GM19035 (cell line): ENCODE measurements at regions not wholly inside any gene's neighbourhood (a gene's known extent, or its start where the extent isn't known, plus 50 kb on each side); places are given as distances from the start of the nearest gene placed in this dataset.
"Not testable (repeated sequence)": the region's sequence is repeated elsewhere in the genome, so short reads cannot be mapped to it uniquely, and the experiment has no call there.

Source experiments
- ATAC-seq: cut with Tn5 transposase; IDR thresholded peaks from one replicate; pipeline ENCODE4 v1.9.1; 2021; ENCODE audit not compliant: unreplicated experiment

DNA sequence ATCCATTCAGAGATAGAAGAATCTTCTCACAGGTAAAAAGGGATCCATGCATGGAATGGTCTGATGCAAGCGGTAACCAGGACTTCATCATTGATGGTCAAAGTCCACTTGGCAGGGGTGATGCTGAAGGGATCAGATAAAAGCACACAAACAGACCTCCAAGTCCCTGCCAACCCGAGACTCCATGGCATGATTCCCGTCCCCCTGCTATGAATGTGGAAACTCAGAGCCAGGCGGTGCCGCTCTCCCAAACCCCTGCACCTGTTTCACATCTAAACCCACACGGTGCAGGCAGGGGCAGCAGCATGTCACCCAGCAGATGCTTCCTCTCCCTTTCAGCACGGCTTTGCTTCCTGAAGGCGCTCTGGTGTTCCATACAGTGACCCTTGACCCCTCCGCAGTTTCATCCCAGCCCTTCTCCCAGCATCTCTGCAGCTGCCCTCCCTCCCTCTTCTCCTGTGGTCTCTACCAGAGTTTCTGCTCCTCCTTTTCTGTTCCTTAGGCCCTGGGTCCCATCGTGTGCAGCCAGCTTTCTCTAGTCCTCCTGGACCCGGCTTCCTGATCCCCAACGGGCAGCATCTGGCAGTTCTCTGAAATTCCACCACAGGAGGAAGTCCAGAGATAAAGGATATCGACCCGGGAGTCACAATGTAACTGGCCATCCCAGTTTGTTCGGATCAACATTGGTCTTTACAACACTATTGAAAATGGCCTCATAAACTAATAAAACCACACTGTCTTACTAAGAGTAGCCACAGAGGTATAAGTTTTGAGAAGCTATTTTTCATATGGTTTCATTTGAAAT lies 235.0 kb downstream of the TTLL2 start:
- ATAC-seq, result no peak

DNA sequence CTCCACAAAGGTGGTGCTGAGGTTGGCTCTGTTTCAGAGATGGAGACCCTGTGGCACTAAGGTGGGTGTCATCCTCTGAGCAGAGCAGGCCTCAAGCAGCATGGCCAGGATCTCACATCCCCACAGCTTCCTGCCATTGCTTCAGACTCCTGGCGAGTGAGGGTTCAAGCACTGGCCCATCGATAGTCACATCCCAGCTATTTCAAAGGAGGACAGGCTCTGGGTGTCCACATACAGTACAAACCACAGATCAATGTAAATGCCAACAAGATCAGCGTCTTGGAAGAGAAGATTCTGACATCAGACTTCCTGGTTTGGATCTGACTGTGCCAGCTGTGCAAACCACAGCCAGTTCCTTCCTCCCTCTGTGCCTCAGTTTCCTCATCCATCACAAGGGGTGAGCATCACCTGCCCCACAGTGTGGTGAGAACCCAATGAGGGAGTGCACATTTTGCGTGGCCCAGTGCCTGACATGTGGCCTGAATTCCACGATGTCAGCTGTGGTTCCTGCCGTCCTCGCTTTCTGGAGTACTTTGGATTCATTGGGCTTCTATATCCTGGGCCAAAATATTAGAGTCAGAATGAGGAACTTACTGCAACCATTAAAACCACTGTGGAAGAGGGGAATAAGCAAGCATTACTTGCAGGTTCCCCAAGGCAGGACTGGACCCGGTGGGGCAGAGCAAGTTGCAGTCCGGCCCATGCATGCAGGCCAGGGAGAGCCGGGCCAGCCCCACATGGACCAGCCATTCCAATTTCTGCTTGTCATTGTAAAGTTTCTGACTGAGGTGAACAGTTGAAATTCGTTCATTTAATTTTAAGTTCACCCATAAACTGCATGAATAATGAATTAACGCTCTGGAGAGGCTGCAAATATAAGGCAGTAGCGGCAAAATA lies 236.0 kb downstream of the TTLL2 start:
- no peak for ATAC-seq

DNA sequence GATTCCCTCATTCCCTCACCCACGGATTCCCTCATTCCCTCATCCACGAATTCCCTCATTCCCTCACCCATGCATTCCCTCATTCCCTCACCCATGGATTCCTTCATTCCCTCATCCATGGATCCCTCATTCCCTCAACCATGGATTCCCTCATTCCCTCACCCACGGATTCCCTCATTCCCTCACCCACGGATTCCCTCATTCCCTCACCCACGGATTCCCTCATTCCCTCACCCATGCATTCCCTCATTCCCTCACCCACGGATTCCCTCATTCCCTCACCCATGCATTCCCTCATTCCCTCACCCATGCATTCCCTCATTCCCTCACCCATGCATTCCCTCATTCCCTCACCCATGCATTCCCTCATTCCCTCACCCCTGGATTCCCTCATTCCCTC lies 238.0 kb downstream of the TTLL2 start:
- not testable (repeated sequence) for ATAC-seq

DNA sequence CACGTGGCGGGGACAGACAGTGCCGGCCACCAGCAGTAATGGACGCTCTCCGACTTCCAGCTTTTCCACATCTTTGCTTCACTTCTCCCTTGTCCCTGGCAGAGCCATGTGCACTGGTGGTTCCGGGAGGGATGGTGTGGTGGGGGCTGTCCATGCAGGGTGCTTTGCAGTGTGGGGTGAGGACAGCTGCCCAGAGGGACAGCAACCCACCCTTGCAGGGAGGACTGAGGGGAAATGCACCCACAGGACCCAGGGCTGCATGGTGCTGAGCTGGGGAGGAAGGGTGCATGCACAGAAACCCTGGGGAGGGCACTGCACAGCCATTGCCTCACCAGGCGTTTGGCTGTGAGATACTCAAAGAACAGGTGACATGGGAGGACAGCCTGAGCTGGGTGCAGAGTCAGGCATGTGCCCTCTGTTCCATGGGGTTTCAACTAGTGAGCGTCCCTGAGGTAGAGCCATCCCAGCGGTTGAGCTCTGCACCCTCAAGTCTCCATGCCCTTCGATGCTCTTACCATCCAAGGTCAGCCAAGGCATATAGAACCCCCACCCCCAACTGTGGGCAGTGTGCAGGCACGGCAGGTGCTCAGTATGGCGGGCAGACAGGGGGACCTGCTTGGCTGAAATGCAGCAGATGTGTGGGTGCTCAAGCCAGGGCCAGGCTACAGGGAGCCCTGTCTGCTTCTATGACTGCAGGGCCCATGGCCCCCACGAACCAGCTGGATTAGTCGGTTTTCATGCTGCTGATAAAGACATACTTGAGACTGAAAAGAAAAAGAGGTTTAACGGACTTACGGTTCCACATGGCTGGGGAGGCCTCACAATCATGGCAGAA lies 239.7 kb downstream of the TTLL2 start:
- ATAC-seq, result no peak

DNA sequence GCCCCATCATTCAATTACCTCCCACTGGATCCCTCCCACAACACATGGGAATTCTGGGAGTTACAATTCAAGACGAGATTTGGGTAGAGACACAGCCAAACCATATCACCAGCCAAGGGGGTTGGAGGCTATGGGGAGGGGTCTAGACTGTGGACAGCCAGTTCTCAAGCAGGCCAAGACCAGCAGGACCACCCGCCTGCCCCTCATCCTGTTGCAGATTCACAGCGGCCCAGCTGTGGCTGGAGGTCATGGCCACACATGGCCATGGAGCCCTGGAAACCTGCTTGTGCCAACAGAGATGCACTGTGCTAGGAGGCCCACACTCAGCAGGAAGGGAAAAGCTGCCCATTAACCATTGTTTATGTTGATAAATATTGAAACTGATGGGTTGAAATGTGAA lies 240.5 kb downstream of the TTLL2 start:
- no peak for ATAC-seq

DNA sequence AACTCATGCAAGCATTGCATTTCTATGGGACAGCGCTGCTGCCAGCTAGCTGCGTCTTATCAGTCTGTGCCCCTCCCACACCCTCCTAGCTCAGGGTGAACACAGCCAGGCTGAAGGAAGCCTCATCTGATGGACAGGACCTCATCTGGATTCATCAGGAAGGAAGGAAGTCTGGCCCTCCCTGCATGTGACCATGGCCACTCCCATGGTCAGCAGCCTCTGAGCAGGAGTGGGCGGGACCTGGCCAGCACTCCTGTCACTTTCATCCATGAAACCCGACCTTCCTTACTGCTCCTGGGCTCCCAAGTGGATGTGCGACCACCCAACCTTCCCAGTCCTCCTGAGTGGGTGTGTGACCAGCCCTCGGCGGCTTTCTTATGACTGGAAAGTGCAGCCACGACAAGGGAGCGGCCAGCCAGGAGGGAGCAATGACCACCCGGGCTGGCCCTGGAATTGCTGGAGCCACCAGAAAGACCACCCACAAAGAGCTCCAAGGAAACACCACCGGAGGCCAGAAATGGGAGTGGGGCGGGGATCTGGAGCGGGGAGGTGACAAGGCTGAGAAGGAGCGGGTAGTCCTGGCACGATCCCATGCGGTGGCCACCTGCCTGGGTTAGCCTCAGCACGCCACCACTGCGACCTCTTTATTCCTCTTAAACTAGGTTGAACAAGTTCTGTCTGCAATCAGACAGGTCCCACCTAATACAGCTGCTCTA lies 241.2 kb downstream of the TTLL2 start:
- no peak for ATAC-seq

DNA sequence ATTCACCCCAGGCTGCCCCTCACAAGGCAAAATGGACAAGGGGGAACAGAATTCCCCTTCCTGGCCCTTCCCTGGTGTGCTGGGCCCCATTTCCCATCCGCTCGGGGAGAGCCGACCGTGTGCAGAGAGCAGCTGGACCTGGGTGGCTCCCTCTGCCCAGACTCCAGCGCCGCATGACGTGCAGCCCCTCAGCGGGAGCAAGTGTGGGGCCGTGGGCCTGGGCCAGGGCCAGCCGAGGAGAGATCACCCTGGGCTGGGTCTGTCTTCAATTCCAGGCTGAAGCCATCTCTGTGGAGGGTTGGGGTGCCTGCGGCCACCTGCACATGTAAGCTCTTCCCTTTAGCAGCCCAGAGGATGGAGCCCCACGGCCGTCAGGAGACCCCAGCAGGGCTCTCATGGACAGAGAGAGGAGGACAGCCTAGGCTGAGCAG lies 241.8 kb downstream of the TTLL2 start:
- ATAC-seq, result no peak

DNA sequence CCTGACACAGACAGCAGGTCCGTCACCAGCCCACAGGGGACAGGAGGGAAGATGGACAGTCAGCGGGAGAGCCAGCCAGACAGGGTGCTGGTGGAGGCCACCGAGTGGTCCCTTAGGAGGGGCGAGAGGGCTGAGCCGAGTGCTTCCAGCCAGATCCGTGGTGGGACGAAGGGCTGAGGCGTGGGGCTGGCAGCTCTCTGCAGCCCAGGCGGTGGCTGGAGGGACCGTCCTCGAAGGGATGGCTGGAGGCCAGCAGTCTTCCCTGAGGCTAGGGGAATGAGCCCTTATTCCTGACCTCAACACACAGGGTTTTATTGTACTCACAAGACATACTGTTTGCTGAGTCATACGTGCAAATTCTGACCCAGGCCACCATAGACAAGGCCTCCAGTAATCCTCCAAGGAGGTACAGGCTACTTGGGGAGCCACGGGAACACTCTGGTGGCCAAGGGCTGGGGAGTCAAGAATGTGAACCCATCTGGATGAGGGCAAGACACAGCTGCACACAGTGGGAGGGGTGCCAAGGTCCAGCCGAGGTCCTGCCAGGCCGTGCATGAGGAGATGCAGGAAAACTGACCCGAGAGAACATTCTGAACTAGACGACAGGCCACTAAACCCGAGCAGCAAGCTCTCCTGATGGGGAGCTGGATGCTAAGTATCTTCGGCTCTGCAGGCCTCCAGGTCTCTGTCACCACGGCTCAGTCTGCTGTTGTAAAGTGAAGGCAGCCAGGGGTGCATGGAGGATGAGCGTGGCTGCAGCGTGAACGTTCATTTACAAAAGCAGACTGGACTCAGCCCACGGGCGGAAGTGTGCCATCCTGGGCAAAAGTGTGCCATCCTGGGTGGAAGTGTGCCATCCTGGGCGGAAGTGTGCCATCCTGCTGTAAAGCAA lies 242.5 kb downstream of the TTLL2 start:
- ATAC-seq, result no peak

DNA sequence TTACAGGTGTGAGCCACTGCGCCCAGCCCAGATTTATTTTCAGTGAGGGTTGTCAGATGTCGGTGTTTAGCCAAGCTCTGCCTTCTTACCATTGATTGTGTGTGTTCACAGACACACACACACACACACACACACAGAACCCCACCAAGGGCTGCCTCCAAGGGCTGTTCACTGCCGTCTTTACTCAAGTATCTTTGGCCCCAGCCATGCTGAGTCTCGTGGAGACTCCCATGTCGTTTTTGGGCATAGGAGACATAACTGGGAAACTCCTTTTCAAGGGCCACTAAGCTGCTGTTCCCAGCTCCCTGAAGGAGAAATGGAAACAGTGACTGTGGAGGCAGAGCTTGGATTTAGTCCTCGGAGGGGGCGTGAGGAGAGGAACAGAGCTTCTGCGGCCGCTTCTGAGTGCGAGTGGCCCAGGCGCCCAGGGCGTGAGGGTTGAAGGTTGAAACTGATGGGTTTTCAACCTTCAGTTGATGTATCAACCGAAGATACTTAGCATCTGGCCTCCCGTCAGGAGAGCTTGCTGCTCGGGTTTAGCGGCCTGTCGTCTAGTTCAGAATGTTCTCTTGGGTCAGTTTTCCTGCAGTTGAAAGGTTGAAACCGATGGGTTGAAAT lies 243.6 kb downstream of the TTLL2 start:
- no peak for ATAC-seq

DNA sequence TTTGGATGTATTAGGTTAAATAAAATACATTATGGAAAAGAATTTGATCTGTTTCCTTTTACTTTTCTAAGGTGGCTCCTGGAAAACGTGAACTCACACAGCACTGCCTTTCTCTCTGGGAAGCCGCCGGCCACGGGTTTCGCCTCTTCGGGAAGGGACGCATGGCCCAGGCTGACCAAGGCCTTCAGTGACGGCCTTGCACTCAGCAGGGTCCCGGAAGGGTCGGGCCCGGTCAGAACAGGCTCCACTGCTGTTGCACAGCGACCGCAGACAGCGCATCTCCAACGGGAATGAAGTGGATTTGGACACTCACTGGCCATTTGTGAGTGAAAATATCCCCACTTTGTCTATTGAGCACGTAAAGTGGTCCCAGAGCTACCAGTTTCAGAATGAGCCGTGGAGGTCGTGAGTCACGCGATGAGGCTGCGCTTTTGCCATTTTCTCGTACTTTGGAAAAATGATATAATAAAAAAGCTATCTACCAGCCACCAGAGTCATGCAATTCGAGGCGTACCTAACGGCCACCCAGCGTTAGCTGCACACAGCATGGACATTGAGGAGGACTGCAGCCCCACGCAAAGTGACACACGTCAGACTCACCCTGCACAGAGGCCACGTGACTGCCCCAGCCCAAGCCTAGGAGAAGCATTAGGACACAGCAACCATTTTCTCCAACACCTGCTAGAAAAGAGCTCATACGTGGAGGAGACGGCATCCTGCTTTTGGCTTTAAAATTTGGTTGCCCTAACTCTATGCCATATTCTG lies 244.3 kb downstream of the TTLL2 start:
- no peak for ATAC-seq

DNA sequence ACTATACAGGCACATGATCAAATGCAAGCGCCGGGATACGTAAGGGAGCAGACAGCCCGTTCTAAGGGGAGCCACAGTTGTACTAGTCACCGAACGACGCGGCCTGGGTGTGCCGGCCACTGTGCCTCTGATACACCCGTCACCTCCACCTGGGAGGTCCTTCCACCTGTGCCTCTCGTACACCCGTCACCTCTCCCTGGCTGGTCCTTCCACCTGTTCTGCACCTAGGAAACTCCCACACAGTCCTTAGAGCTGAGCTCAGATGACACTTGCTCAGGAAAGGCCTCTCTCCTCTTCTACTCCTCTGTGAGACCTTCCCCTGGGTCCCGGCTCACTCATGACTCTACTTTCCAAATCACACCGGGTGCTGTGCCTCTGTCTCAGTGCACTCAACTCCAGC lies 245.0 kb downstream of the TTLL2 start:
- no peak for ATAC-seq

DNA sequence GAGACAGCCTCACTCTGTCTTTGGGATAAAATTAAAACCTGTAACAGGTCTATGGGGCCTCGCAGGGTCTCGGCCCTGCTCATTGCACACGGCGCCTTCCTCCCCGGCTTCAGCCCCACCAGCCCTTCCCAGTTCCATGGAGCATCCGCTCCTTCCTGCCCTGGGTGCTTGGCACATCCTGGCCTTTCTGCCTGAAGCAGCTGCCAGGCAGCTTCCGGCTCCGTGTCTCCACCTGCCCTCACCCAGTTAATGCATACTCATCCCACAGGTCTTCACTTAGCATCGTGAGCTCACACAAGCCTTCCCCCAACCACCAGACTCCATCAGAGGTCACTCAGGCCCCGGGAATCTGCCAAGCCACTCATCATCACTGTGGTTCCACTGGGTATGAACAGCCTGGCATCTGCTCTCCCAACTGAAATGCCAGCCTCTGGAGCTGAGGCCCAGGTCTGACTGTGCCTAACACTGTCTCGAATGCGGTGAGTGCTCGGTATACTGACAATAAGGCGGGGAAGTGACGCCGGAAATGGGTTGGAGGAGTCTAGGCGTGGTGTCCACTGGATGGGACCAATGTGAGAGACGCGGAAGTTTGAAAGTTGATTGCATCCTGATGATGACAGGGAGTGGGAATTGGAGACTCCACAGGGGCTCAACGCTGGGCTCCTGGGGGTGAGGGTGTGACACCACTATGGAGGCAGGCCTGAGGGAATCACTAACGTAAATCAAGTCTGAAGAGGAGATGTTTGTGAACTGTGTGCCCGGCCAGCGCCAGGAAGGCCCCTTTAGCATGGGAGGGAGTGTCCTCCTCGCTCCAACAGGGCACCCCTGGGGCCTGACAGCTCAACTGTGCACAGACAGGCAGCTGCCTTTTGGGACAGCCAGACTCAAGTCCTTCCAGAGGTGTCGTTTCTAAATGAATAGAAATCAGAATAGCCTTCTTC lies 245.8 kb downstream of the TTLL2 start:
- no peak for ATAC-seq

DNA sequence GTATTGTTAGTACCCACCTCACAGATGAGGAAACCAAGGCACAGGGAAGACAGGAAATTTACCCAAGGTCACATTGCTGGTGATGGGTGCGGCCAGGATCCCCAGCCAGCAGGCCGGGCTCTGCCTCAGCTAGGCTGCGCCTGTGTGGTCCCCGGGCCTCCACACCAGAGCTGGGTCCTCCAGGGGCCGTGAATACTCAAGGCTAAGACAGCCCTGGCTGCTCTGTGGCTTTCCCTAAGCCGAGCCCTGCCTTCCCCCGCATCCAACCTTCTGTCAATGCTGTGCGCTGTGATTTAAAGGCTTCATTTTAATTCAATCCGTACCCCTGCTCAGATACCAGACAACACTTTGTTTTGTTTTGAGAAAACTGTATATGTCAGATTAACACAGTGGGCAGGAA lies 246.7 kb downstream of the TTLL2 start:
- ATAC-seq, result no peak

DNA sequence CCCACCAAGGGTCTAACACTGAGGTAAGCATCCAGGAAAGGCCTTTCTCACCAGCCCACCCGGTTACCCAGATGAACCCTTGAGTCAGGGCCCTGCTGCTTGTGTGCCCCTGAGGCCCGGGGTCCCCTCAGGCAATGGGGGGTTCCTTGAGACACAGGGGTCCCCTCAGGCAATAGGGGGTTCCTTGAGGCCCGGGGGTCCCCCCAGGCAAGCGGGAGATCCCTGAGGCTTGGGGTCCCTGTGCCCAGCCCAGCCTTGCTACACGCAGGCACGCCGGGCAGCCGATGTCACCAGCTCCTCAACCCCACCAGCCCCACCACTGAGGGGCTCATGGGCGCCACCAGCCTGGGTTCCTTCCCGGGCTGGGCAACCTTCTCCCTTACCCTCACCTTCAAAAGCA lies 247.2 kb downstream of the TTLL2 start:
- no peak for ATAC-seq

DNA sequence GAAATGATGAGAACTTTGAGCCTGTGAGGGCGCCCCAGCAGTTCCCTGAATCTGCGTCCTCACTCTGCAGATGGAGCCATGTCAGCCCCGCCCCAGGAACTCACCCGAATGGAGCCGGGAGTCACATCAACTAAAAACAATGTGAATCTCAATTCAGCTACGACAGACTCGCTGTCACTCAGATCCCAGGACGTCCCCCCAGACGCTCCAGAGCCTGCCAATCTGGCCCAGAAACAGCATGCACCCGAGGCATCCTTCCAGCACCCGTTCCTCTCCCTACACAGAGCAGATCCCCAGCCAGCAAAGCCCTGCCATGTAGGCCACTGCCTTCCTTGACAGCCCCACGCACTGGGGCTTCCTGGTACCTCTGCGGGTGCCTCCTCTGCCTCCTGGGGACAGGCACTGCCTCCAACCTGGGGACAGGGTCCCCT lies 248.0 kb downstream of the TTLL2 start:
- no peak for ATAC-seq

DNA sequence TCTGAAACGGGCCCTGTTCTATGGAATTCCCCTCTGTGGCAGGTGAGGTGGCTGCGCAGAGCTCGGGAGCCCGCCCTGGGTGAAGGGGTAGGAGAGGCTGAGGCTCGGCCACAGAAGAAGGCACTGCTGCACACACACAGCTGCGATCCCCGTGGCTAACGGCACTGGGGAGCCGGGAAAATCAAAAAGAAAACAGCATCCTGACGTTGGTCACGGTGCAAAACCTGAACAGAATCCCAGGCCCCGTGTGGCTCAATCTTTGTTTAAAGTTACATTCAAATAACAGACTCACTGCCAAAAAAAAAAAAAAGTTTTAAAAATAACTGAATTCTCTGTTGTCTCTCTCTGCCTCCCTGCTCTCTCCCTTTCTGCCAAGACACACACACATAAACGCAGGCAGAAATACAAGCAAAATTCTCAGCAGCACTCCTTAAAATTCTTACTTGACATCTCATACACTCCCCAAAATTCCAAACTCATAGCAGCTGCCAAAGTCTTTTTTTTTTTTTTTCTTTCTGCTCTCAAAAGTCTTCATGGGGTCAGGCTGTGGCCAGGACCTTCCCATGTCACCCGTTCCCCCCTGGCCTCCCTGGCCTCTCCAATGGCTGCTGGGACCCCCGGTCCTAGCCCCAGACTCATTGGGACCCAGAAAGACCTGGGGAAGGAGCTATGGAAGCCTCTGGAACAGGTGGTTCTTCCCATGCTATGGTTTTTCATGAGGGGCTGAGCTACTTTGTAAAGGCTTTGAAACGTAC lies 248.8 kb downstream of the TTLL2 start:
- ATAC-seq, result no peak
